NCI-H128 (cell line): ENCODE measurements at regions not wholly inside any gene's neighbourhood (a gene's known extent, or its start where the extent isn't known, plus 50 kb on each side); places are given as distances from the start of the nearest gene placed in this dataset.
"Not testable (repeated sequence)": the region's sequence is repeated elsewhere in the genome, so short reads cannot be mapped to it uniquely, and the experiment has no call there.

ENCODE experiments used
- DNase-seq: peaks from one replicate; lab custom pipeline; 2025; ENCODE audit not compliant: unreplicated experiment; lab: John Stamatoyannopoulos, UW

- DNase-seq, result no peak
These were observed 511.2 kb upstream of the KCND2 start for GRCh38 chr7:119761776-119762175.

DNA sequence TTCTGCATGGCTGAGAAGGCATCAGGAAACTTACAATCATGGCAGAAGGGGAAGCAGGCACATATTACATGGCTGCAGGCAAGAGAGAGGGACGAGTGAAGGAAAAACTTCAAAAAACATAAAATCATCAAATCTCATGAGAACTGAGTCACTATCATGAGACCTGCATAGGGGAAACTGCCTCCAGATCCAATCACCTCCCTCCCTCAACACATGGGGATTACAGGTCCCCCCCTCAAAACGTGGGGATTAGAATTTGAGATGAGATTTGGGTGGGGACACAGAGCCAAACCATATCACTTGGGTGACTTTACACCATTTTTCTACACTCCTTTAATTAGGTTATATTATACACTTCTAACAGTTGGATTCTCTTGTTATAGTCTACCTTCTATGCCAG, 490.7 kb upstream of the KCND2 start:
- DNase-seq, result no peak

DNA sequence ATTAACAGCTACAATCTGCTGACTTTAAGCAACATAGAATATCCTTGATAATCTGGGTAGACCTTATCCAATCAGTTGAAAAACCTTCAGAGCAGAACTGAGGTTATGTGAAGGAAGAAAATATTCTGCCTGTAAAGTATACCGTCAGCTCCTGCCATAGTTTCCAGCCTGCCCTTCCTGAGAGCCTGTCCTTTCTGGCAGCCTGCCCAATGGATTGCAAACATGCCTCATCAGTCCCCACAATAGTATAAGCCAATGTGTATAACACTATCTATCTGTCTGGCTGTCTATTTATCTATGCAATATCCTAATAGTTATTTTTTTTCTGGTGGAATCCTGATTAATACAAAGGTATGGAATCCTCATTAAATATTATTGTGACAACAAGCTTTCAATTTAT, 489.2 kb upstream of the KCND2 start:
- no peak for DNase-seq

DNA sequence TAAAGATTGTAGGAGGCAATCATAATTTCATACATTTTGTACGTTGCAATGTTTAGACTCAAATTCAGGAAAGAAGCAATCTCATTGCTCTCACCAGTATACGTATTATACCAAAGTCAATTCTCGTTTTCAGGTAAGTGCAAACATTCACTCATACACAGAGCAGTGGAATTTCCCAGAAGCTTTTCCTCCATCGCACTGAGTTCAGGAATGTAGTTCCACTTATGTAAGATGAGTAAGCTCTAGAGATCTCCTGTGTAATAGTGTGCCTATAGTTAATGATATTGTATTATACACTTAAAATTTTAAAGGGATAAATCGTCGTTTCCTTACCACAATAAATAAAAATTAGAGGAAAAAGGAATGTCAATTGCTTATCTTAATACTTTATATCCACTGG, 470.8 kb upstream of the KCND2 start:
- no peak for DNase-seq

DNA sequence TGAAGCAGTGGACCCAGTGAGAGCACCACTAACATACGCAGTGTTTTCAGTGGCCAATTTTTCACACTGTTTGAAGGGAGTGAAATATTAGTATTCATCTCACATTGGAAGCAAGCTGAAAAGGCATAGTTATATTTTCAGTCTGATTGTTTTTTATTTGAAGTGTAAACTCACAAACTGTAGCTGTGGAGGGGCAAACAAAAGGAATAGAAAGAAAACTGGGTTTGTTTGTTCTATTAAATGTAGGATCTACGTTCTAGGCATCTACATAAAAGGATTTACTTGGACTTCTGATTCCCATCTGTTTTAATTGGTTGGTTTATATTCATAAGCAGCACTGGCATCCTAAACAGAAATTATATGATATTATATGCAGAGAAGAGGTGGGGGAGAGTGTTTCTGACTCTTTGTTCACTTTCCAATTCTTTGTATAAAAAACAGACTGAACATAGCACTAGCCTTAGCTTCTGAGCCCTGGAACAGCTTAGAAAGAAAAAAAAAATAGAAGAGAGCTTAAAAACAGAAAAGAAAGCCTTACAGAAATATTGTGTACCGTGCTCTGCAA, 447.8 kb upstream of the KCND2 start:
- no peak for DNase-seq

DNA sequence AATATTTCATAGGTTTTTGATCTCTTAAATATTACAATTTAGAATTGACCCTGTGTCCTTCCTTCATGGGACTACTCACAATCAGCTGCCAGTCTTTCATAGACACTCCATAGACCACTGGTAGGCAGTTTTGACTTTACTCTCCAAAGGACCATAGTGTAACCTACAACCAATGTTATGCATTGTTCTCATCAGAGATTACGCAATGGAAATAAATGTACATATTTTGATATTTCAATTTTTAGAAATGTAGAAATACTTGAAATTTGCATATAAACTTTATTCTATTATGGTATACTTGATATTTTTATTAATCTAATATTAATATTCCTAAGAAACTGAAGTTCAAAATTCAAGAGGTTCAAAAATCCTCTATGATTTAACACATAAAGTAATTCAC, 446.4 kb upstream of the KCND2 start:
- no peak for DNase-seq

- no peak for DNase-seq
These were observed 434.5 kb upstream of the KCND2 start for GRCh38 chr7:119838444-119838843.

- no peak for DNase-seq
These were observed 430.6 kb upstream of the KCND2 start for GRCh38 chr7:119842337-119842736.

GRCh38 chr7:119842786-119843185, 430.2 kb upstream of the KCND2 start:
- no peak for DNase-seq

DNA sequence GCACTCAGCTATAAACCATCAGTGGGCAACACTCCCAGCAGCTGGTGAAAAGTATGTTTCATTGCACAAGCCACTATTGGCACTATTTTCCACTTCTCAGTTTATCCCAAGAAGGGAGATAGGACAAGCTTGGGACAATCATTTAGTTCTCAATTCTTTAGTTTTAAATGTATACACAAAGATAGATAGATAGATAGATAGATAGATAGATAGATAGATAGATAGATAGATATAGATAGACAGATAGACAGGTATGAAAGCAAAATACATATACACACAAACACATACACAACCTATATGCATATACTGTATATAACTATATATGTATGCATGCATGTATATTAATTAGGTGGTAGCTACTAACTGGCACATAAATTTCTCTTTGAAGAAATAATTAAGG, 411.6 kb upstream of the KCND2 start:
- no peak for DNase-seq

GRCh38 chr7:119868387-119868786, 404.6 kb upstream of the KCND2 start:
- no peak for DNase-seq

DNA sequence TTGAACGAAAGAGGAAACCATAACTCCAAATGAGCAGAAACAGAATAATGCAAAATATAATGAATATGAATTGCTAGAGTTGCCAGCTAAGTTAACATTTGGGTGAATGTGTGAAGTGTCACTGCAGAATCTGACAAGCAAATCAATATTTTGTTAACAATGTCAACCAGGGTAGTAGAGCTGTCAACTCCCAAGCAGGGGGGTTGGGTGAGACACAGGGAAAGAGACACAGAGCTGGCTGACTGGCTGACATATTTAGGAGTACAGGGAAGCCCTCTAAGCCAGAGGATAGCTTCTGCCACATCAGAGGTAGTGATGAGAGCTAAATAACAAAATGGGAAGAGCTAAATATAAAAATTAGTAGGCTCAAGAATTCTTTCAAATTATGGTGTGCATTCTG, 393.1 kb upstream of the KCND2 start:
- DNase-seq, result no peak

- DNase-seq, result no peak
These were observed 387.0 kb upstream of the KCND2 start for GRCh38 chr7:119886007-119886406.

DNA sequence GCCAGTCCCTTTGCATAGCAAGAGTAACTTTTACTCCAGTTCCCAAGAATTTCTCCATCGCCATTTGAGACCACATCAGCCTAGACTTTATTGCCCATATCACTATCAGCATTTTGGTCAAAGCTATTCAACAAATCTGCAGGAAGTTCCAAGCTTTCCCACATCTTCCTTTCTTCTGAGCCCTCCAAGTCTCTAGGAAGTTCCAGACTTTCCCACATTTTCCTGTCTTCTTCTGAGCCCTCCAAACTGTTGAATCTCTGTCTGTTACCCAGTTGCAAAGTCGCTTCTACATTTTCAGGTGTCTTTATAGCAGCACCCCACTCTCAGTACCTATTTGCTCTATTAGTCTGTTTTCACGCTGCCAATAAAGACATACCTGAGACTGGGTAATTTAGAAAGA, 386.4 kb upstream of the KCND2 start:
- DNase-seq, result not testable (repeated sequence)

GRCh38 chr7:119888251-119888650, 384.7 kb upstream of the KCND2 start:
- DNase-seq, result no peak

DNA sequence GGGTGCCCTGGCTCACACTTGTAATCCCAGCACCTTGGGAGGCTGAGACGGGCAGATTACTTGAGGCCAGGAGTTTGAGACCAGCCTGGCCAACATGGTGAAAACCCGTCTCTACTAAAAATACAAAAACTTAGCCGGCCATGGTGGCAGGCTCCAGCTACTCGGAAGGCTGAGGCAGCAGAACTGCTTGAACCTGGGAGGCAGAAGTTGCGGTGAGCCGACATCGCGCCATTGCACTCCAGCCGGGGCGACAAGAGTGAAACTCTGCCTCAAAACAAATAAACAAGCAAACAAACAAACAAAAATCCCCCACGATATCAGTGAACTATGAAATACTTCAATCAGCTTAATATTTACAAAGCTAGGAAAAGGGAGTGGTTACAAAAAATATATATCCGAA, 382.3 kb upstream of the KCND2 start:
- no peak for DNase-seq

DNA sequence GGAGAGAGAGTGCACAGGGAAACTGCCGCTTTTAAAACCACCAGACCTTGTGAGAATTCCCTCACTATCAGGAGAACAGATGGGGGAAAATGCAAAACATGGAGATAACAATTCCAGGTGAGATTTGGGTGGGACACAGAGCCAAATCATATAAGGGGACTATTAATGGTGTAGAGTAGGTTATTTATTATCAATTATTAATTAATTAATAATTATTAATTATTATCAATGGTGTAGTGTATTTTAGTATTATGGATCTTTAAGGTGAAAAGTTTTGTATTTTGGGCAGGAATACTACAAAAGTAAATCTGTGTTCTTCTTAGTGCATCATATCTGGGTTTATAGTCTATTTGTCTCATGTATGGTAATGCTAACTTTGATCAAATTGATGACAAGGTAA, 377.7 kb upstream of the KCND2 start:
- DNase-seq, result no peak

- no peak for DNase-seq
These were observed 376.6 kb upstream of the KCND2 start for GRCh38 chr7:119896386-119896785.

DNA sequence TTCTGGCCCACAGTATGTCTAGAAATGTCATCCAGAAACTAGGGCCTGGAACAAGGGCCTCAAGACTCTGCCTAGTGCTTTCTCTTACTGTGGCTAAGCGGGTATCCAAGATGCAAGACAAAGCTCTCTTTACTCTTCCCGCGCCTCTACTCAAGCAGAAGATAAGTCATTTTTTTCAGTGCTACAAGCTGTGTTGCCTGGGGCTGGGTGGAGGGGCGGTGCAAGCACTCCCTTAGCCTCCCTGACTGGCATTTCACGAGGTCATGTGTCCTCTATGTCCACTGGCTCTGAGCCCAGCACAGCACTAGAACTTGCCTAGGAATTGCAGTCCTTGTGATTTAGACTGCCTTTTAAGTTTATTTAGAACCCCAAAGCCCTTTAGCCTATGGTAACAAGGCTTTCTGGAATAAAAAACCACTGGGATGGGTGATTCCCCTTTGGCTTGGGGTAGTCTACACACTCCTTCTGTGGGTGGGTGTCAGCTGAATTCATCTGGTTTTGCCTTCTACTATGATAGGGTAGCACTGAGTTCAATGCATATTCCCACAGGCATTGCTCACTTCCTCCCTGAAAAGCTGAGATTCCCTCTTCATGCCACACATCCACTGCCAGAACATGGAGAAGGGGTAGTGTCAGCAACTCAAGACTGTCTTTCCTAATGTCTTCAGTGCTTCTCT, 371.8 kb upstream of the KCND2 start:
- DNase-seq, result no peak

- DNase-seq, result no peak
These were observed 369.9 kb upstream of the KCND2 start for GRCh38 chr7:119903085-119903484.

DNA sequence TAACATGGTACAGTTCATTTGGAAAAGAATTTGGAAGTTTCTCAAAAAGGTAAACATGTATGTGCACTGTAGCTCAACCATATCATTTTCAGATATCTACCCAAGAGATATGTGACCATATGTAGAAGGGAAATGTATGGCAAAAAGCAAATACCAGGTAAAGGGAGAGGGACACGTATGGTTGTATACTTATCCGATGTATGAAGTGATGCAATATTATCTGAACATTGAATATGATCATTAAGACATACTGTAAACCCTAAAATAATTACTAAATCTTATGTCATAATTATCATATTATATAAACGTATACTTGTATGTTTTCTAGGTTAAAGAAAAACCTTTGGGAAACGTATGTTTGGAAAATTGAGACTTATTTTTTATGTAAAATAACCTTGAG, 367.5 kb upstream of the KCND2 start:
- DNase-seq, result no peak

DNA sequence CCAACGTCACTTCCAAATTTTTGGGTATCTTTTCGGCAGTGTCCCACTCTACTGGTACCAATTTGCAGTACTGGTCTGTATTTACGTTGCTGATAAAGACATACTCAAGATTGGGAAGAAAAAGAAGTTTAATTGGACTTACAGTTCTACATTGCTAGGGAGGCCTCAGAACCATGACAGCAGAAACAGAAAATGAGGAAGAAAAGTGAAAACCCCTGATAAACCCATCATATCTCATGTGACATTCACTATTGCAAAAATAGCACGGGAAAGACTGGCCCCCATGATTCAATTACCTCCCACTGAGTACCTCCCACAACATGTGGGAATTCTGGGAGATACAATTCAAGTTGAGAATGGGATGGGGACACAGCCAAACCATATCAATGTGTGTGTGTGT, 364.0 kb upstream of the KCND2 start:
- no peak for DNase-seq

GRCh38 chr7:119914119-119914518, 358.9 kb upstream of the KCND2 start:
- not testable (repeated sequence) for DNase-seq
